Endothelial cell of umbilical vein (primary cell): ENCODE measurements at regions not wholly inside any gene's neighbourhood (a gene's known extent, or its start where the extent isn't known, plus 50 kb on each side); places are given as distances from the start of the nearest gene placed in this dataset.

Source experiments
- EZH2 ChIP-seq: IDR thresholded peaks from 2 replicates; pipeline ENCODE4 v1.6.1; 2012; ENCODE audit warnings: borderline replicate concordance, low read depth, mild to moderate bottlenecking, moderate library complexity, low read length, inconsistent platforms; ENCODE audit not compliant: severe bottlenecking
- JUN ChIP-seq: IDR thresholded peaks from 2 replicates; pipeline ENCODE4 v1.6.1; 2011; ENCODE audit warnings: borderline replicate concordance, low read depth; ENCODE audit not compliant: insufficient read length, insufficient read depth
- TF ChIP-seq, protein P1 (sequence below), 2 donors: IDR thresholded peaks; 1 replicate in 1 of 2; 2 replicates in 1 of 2; pipeline ENCODE4 v1.5.1; 2011; ENCODE audit warnings: low read length in 2 of 2, mild to moderate bottlenecking in 2 of 2, moderate library complexity in 2 of 2, control low read depth in 1 of 2, inconsistent platforms in 1 of 2, low read depth in 1 of 2; ENCODE audit not compliant: insufficient read depth in 1 of 2; ENCODE audit errors: extremely low read depth in 1 of 2

DNA sequence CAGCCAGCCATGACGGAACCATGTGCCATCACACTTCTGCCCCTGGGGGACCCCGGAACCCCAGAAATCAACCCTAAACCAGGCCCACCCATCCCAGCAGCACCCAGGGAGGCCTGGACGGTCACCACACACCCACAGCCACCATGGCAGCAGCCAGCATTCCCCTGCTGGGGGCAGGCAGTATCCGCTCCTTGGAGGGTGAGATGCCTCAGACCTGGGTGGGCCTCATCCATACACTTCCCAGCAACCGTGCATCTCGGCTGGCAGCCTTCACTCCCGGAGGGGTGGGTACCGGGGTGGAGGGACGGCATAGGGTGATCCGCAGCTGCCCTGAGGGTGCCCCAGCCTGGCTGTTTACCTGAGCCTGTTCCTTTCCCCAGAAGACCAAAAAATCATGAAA, 69.1 kb upstream of the FAM20C start:
- TF ChIP-seq, protein P1, sequence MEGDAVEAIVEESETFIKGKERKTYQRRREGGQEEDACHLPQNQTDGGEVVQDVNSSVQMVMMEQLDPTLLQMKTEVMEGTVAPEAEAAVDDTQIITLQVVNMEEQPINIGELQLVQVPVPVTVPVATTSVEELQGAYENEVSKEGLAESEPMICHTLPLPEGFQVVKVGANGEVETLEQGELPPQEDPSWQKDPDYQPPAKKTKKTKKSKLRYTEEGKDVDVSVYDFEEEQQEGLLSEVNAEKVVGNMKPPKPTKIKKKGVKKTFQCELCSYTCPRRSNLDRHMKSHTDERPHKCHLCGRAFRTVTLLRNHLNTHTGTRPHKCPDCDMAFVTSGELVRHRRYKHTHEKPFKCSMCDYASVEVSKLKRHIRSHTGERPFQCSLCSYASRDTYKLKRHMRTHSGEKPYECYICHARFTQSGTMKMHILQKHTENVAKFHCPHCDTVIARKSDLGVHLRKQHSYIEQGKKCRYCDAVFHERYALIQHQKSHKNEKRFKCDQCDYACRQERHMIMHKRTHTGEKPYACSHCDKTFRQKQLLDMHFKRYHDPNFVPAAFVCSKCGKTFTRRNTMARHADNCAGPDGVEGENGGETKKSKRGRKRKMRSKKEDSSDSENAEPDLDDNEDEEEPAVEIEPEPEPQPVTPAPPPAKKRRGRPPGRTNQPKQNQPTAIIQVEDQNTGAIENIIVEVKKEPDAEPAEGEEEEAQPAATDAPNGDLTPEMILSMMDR (IDR thresholded peaks at IDR 0.05; ENCODE audit: extremely low read depth in 1 of 2, insufficient read depth in 1 of 2, low read depth in 1 of 2, low read length in 2 of 2), result no peak
- TF ChIP-seq EZH2, result no peak
- no peak for TF ChIP-seq JUN
